AG10803 (cell line): ENCODE measurements at regions not wholly inside any gene's neighbourhood (a gene's known extent, or its start where the extent isn't known, plus 50 kb on each side); places are given as distances from the start of the nearest gene placed in this dataset.
"Not testable (repeated sequence)": the region's sequence is repeated elsewhere in the genome, so short reads cannot be mapped to it uniquely, and the experiment has no call there.

Source experiments
- DNase-seq: peaks from one replicate; pipeline ENCODE4 v3.0.0; 2010; ENCODE audit warnings: low read depth
- H3K4me3 ChIP-seq: 2 replicates; pipeline ENCODE4 v1.5.1; 2011; ENCODE audit warnings: mild to moderate bottlenecking, low read length, control low read depth
- CTCF ChIP-seq: conservative IDR thresholded peaks from 2 replicates; pipeline ENCODE4 v1.5.1; 2011; ENCODE audit warnings: mild to moderate bottlenecking, low read length, control low read depth, inconsistent platforms

- no peak overlapping the region for H3K4me3 ChIP-seq
- no peak for TF ChIP-seq CTCF
- no peak for DNase-seq
These were observed 133.1 kb upstream of the EPB41L4A start for GRCh38 chr5:112552216-112552615.

- TF ChIP-seq CTCF = no peak
- H3K4me3 ChIP-seq = no peak overlapping the region
- DNase-seq = no peak
These were observed 133.7 kb upstream of the EPB41L4A start for GRCh38 chr5:112552791-112553190.

- TF ChIP-seq CTCF = no peak
- peak; percentile 56 for DNase-seq
- H3K4me3 ChIP-seq = peak overlapping the region; percentile 32
These were observed 135.3 kb upstream of the EPB41L4A start for GRCh38 chr5:112554101-112554977.

GRCh38 chr5:112555197-112555596 lies 136.1 kb upstream of the EPB41L4A start:
- no peak for TF ChIP-seq CTCF
- H3K4me3 ChIP-seq = no peak overlapping the region
- DNase-seq = no peak

GRCh38 chr5:112555691-112556090 lies 136.6 kb upstream of the EPB41L4A start:
- TF ChIP-seq CTCF = no peak

GRCh38 chr5:112559501-112559900 lies 140.4 kb upstream of the EPB41L4A start:
- not testable (repeated sequence) for H3K4me3 ChIP-seq
- DNase-seq = peak; percentile 6

More at GRCh38 chr5:112555691-112556090, 136.6 kb upstream of the EPB41L4A start:
- H3K4me3 ChIP-seq = no peak overlapping the region
- DNase-seq = peak; percentile 74

GRCh38 chr5:112560371-112560770 lies 141.3 kb upstream of the EPB41L4A start:
- no peak for DNase-seq
- H3K4me3 ChIP-seq = no peak overlapping the region
- no peak for TF ChIP-seq CTCF
